ENCODE measurements at regions not wholly inside any gene's neighbourhood (a gene's known extent, or its start where the extent isn't known, plus 50 kb on each side); places are given as distances from the start of the nearest gene placed in this dataset.
"Not testable (repeated sequence)": the region's sequence is repeated elsewhere in the genome, so short reads cannot be mapped to it uniquely, and the experiment has no call there.

DNA sequence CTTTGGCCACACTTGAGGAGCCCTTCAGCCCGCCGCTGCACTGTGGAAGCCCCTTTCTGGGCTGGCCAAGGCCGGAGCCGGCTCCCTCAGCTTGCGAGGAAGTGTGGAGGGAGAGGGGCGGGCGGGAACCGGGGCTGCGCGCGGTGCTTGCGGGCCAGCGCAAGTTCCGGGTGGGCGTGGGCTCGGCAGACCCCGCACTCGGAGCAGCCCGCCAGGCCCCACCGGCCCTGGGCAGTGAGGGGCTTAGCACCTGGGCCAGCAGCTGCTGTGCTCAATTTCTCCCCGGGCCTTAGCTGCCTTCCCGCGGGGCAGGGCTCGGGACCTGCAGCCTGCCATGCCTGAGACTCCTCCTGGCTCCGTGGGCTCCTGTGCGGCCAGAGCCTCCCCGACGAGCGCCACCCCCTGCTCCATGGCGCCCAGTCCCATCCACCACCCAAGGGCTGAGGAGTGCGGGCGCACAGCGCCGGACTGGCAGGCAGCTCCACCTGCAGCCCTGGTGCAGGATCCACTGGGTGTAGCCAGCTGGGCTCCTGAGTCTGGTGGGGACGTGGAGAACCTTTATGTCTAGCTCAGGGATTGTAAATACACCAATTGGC lies 129.2 kb downstream of the MRPL14 start:
- not testable (repeated sequence) for DNase-seq

DNA sequence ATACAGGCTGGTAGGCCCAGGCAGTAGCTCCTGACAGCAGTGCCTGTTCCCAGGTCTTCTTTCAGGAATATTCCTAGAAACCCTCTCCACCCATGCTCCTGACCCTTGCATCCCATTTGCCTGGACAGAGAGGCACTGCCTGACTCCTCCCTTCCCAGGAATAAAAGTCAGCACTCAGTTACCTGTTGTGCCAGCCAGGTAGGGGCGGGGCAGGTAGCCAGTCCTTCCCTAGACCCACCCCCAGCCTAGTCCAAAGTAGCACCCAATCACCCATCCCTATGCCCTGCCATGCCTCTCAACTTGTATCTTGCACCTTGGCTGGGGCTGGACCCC lies 129.9 kb downstream of the MRPL14 start:
- DNase-seq, result no peak

DNA sequence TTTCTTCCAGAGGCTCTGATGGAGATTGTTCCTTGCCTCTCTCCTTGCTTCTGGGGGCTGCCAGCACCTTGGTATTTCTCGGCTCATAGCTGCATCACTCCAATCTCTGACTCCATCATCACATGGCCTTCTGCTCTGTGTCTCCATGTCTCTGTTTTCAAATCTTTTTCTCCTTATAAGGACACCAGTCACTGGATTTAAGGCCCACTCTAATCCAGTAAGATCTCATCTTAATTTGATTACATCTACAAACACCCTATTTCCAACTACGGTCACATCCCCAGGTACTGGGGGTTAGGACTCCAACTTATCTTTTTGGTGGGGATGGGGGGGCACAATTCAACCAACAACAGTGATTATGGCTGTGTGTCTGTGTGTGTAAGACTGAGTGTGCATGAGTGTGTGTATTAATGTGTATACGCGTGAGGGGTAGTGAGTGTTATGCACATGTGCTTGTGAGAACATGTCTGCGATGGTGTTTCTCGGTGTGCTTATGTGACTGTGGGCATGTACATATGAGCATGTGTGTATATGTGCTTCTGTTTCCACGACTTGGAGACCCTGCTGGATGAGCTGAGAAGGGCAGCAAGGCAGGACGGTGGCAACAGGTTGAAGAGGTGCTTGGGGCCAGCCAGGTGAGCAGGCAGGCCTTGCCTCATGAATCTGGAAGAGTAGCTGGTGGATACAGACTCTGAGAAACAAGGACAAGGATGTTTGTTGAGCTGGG lies 130.5 kb downstream of the MRPL14 start:
- DNase-seq, result no peak

DNA sequence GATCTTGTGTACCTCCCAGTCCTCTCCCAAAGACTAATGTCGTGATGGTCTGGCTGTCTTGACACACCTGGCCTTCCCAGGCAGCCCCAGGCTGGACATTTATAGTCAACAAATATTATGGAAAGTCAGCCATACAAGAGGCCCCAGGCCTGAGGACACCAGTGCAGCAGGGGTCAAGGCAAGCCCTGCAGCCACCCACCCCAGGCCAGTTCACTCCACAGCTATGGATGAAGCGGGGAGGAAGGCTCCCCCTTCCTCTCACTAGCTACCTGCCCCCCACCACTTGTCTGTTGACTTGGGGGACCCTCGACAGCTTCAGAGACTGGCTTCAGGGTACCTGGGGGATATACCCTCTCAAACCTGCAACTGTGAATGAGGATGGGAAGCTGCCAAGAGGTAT lies 132.1 kb downstream of the MRPL14 start:
- no peak for DNase-seq

DNA sequence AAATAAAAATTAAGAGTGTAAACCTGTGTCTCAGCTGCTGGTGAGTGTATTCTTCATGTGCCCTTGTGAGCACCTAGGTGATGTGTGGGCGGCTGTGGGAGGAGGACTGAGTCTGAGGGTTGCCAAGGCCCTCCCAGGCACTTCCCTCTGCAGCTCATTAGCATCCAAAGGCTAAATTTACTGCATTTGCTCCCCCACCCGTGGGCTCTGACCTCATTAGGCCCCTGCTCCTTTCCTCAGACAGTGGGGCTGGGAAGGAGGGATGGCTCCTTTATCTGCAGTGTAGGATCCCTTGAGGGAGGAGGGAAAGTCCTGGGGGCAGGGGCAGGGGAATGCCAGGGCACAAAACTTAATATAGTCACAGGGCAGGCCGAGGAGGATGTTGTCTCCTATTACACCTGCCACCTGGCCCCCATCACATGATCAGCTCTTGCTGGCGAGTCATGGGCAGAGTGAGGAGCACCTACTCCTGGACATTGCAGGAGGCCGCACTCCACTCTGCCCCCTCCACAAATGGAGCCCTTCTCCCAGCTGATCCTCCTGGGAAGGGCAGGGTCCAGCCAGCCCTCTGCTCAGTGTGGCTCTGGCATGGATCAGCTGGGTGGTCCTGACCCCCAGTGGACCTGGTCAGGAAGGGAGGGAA lies 133.2 kb downstream of the MRPL14 start:
- DNase-seq, result no peak

DNA sequence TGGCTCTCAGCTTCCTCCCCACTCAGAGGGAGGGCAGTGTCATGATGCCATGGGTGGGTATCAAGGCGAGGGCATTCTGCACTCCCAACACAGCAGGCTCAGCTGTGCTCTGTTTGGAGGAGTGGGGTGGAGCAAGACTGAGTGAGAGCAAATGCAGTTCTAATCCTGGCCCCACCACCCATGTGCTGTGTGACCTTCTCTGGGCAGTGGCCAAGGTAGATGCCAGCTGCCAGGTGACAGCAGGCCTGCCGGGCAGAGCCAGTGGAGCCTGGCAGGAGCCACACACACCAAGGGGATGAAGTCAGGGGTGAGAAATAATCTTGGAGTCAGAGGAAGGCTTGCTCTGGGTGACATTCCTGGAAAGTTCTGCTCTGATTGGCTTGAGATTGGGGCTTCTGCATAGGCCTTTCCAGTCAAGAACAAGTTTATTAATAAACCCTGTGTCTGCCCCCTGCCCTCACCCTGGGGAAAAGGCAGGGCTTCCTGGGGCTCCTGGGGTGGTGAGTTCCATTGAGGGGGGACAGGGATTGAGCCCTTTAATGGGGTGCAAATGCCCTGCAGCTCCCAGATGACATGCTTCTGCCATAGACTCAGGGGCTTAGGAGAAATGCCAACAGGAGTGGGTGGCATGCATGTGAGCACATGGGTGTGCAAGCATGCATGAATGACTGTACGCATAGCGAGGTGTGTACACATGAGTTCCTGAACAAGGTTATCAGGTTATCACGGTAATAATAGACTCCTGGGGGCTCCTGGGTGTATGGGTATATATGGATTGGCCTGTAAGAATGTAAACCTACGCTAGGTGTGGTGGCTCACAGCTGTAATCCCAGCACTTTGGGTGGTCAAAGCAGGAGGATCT lies 134.2 kb downstream of the MRPL14 start:
- peak; percentile 23 for DNase-seq

DNA sequence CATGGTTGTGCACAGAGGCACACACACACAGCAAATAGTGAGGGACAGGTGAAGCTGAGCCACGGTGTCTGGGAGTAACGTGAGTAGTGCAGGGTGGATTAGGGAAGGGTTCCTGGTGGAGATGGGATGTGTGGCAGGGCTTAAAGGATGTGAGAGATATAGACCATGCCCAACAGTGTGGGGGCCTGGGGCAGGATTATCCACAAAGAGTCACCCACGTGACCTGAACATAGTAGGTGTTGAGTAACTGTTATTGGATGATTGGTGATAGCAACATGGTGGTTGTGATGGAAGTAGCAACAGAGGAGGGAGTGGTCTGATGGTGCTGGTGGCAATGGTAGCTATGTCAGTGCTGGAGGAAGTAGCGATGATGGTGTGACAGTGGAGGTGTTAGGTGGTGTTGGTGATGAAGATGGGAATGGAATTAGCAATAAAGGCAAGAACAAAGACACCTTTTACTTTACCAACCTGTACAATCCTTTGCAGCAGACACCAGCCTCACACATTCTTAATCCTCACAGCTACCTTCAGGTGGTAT lies 135.1 kb downstream of the MRPL14 start:
- DNase-seq, result no peak

DNA sequence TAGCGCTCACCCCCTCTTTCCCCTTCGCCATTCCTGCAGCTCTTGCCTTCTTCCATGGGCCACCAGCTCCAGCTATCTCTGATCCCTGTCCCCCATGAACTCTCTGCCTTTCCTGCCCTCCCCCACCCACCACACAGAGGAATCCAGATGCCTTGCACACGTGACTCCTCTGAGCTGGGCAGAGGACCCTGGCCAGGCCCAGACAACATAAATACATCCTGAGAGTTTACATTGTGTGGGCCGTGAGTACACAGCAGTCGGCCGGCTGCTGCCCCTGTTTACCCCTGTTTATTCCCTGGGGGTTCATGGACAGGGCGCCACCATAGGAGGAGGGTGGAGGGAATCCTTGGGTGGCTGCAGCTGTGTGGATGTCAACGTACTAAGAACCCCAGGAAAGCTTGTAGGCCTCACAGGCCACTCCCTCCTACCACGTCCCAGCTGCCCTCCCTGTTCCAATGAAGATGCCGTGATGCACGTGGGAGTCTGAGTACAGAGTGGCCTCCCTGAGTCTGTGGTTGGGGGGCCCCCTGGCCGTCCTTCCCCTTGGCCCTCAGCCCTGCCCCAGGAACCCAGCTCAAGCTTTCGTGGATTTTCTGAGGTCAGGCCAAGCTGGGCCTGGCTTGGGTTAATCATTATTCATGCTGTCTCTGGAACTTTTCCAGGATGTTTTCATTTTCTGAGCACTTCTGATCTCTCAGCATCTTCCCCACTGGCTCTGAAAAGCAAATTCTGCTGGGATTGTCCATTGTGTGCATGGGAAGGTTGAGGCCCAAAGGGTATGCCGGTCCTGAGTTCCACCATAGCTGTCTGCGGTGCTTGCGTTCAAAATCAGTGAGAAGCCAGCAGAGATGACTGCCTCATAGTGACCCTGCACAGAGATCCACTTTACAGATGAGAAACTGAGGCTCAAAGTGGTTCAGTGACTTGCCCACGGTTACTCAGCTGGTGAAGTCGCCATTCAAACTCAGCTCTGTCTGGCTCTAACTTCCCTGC lies 136.3 kb downstream of the MRPL14 start:
- DNase-seq, result no peak

DNA sequence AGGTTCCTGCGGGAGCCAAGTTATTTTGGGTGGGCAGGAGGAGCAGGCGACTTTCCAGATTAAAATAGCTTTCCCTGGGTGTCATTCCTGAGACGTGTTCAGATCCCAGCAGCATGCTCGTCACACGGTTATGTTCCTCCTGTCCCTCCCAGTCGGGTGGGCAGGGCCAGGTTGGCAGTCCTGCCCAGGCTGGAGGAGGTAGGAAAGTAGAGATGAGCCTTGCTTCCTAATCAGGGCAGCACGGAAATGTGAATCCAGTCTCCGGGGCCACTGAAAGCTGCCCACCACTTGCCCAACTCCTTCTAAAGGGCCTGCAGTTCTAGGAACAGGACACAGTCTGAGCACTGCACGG lies 137.0 kb downstream of the MRPL14 start:
- DNase-seq, result no peak

DNA sequence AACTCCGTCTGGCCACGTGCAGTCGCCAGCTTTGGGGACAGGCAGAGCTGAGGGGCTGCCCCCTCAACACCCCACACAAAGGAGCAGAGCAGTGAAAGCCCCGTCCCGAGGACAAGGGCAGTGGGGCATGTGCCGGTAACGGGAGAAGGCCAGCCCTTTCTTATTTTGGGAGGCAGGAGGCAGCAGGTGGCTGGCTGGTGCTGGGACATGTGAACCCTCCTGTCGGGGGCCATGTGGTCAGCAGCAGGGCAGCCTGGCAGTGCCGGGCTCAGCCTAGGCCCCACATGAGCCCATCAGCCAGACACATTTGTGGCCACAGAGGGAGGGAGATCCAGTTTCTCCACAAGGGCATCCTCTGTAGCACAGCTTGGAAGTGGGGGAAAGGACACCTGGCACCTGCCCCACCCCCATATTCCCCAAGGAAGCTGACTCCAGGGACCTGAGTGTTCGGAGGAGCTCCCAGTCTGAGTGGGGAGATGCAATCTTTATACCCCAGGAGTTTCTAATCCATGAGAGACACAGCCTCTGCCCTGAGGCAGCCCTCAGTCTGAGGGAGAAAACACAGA lies 137.6 kb downstream of the MRPL14 start:
- DNase-seq, result no peak

DNA sequence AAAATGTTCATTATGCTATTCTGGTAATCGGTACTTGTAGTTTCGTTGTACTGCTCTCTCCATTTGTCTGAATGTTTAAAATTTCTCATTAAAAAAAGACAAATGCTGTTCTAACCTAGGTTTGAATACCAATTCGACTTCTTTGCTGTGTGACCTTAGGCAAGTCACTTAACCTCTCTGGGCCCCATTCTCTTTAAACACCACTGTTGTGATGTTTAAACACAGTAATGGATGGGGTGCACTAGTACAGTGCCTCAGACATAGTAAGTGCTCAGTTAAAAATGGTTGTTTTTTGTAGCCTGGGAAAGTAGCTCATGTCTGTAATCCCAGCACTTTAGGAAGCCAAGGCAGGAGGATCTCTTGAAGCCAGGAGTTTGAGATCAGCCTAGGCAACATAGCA lies 138.5 kb downstream of the MRPL14 start:
- no peak for DNase-seq

DNA sequence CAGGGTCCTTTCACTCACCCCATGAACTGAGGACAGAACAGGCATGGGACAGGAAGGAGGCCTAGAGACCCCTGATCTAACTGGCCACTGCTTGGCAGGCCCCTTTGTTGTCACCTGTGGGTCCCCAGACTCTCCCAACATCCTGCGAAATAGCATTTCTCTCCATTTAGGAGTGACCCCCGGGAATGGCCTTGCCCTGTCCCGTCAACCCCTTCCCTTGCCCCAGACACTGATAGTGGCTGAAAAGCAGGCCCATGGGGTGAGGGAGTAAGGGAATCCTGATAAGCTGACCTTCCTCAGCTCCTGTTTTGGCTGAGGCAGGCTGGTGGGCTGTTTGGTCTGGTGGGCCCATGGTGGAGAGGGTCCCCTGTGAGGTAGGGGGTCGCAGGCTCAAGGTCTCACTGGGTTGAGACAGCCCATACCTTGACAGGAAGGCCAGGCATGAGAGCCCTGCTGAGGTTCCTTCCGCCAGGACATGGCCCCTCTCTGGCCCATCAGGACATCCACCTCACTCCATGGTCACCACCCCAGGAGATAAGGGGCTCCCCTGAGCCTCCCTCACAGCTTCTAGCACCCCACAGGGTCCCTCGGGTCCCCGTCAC lies 139.3 kb downstream of the MRPL14 start:
- DNase-seq, result no peak

DNA sequence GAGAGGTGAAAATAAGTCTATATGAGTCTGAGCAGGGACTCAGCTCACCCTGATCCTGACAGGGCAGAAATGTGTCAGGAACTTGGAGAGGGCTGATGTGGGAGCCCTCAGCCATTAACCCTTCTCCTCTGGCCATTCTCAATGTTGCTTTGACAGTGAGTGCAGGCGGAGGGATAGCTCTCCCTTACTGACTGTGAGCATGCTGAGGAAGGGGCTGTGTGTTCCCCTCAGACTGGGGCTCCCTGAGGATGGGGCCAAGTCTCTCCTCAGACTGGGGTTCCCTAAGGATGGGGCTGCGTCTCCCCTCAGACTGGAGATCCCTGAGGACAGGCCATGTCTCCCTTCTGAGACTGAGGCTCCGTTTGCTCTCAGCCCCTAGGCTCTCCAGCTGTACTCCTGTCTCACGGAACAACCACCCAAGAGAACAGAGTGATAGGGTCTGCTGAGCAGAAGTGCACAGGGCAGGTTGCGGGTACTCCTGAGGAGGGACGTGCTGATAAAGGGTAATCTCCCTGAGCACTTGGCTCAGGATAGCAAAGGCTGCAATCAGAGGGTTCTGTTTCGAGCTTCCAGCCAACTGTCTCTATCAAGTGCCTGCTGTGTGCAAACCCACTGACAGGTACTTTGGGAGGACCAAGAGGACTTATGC lies 141.0 kb downstream of the MRPL14 start:
- DNase-seq, result no peak

DNA sequence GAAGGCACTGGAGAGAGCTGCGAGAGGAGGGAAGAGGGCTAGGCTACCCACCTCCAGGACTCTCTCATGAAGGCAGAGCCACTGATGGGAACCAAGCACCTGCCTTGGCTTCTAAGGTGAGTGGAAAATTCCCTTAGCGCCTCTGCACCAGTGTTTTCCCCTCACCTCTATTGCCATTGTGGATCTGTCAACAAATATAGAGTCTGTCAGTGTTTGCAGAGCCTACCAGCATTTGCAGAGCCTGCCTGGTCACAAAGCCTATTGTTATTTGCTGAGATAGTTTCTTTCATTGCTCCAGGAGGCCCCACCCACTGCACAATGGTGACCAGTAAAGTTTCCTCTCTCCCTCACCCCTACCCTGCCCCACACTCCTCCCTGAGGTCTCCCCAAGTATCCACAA lies 141.9 kb downstream of the MRPL14 start:
- DNase-seq, result no peak

DNA sequence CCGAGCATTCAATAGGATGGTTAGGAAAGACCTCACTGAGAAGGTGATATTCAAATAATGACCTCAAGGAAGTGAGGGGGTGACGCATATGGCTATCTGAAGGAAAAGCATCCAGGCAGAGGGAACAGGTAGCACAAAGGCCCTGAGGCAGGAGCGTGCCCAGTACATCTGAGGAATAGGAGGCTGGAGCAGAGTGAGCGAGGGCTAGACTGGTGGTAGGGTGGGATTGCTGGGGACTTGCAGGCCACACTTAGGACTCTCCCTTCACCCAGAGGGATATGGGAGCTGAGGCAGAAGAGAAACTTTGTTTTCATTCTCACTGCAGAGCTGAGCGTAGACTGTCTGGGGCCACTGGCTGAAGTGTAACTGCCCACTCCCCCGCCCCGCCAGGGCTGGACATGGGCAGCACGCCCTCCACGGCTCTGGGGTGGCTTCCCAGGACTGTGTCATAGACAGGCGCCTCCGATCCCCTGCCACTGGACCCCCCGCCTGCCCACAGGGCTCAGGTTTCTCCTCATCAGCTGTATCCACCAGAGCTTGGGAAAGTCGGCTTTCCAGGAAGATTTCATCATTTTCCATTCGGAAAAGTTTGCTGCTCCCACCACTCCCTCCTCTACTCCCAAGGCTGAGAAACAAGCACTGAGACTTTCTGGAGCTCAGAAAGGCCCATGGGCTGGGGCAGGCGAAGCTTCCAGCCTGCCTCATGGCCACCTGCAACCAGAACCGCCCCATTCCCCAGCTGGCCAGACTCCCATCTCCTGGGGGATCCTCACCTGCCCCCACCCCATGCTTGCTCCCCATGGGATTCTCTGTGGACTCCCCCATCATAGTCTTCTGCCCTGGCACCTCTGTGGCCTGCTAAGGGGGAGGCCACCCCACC lies 142.6 kb downstream of the MRPL14 start:
- no peak for DNase-seq

DNA sequence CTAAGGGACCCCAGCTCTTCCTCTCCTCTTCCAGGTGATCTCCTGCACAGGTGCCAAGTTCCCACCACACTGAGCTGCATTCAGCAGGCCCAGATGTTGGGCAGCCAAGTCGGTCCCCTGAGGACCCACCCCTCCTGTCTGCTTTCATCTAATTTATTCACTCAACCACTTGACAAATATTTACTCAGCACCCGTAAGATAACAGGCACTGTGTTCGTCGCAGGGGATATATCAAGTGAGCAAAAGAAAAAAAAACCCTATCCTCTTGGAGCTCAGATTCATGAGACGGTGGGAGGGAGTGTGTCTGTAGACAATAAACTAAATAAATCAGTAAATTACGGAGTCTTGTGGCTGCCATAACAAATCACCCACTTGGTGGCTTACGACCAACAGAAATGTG lies 143.6 kb downstream of the MRPL14 start:
- DNase-seq, result no peak

DNA sequence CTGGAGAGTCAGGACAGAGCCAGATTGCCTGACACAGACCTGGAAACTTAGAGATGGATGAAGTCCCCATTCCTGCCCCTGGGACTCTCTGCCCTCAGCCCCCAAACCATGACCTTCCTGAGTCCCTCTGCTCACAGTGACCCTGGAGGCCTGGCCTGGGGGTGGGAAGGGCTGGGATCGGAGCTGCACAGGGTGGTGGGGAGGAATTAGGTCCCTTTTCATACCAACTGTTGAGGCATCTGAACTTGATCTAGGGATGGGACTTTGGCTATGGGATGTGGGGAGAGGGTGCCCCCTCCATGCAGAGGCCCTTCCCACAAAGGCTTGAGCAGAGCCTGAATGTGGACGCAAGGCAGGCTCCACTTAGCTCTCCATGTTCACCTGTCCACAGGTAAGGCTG lies 144.1 kb downstream of the MRPL14 start:
- DNase-seq, result no peak

DNA sequence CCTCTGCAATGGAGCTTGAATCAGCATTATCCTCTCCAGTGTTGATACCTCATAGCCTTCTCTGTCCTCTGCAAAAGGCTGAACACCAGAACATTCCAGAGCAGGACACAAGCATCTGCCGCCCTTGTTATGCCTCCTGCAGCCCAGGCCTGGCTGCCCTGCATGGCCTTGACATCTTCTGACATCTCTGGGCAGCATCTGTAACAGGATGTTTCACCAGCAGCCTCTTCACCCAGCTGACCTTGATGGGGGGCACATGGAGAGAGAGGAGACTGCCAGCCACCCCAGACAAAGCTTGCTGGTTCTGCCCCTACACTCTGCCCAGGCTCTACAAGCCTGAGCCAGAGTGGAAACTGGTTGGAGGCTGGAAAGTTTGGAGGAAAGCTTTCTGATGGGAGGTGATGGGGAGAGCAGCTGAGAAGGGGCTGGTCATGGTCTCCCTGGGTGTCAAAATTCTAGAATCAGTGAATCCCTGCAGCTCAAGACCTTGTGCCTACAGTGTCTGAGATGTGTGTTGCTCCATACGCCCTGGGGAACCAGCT lies 145.1 kb downstream of the MRPL14 start:
- DNase-seq, result no peak

DNA sequence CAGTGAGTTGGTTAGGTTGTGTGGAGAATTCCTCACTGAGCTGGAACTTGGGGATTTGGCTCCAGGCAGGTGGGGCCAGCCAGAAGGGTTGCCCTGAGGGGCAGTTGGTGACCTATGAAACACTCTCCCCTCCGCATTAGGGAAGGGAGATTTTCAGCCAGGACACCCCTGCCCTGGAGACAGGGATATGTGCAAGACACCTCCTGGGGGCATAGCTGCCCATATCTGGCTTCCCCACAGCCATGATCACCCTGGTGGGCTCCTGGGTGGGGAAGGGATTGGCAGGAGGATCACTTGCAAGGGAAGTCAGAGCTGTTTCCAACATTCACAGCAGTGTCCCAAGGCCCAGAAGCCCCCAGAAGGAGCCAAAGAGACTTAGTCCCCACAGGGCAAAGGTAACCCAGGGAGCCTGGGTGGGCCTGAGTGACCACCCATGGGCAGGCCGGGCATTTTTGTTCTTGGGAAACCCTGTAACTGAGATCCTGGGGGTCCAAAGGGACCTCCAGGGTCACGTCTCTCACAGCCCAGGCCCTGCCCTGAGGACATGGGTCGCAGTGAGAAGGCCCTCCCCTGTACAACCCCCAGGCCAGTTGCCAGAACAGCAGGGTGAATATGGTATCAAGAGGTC lies 145.8 kb downstream of the MRPL14 start:
- no peak for DNase-seq

All from RPMI8226 (cell line).